WTC11 (cell line): ENCODE measurements at regions not wholly inside any gene's neighbourhood (a gene's known extent, or its start where the extent isn't known, plus 50 kb on each side); places are given as distances from the start of the nearest gene placed in this dataset.

Experiments
- ATAC-seq: fragments of 200-7000 bp; cut with Tn5 transposase; 2 replicates; pipeline ENCODE4 v1.10.0; 2021; ENCODE audit warnings: mild to moderate bottlenecking, moderate library complexity
- CTCF ChIA-PET: fragments of 300-600 bp; sonication (Branson Sonifier 250); formaldehyde crosslinking; loops from one replicate; lab custom pipeline; 2021; ENCODE audit warnings: antibody characterized with exemption; lab: Charles Lee
- POLR2A ChIA-PET: fragments of 350-600 bp; sonication (Branson Sonifier 250); formaldehyde crosslinking; loops from one replicate; lab custom pipeline; 2021; ENCODE audit warnings: antibody characterized with exemption; lab: Charles Lee
- DNase-seq: peaks from one replicate; pipeline ENCODE4 v3.0.0; 2021; ENCODE audit warnings: low spot score
- H3K27ac Mint-ChIP-seq: 2 replicates; pipeline ENCODE4 v1.8.0; 2021; ENCODE audit warnings: mixed read lengths
- H3K27me3 Mint-ChIP-seq: 2 replicates; pipeline ENCODE4 v1.8.0; 2021; ENCODE audit warnings: low read depth, mild to moderate bottlenecking, moderate library complexity, mixed read lengths
- H3K36me3 Mint-ChIP-seq: 2 replicates; pipeline ENCODE4 v1.8.0; 2021; ENCODE audit warnings: mixed read lengths
- H3K4me1 Mint-ChIP-seq: 2 replicates; pipeline ENCODE4 v1.8.0; 2022; ENCODE audit warnings: mixed read lengths
- H3K4me3 Mint-ChIP-seq: 2 replicates; pipeline ENCODE4 v1.8.0; 2021; ENCODE audit warnings: mild to moderate bottlenecking, moderate library complexity, mixed read lengths
- H3K9me3 Mint-ChIP-seq: 2 replicates; pipeline ENCODE4 v1.8.0; 2021; ENCODE audit warnings: mixed read lengths
- ELF4 ChIP-seq: sonication (generic); formaldehyde crosslinking; IDR thresholded peaks from 2 replicates; pipeline ENCODE4 v1.8.1; 2022; ENCODE audit warnings: low read depth, mild to moderate bottlenecking, moderate library complexity, missing genetic modification reagents
- ETV6 ChIP-seq: sonication (generic); formaldehyde crosslinking; IDR thresholded peaks from 2 replicates; pipeline ENCODE4 v1.8.1; 2022; ENCODE audit warnings: mild to moderate bottlenecking, missing genetic modification reagents
- FOXP1 ChIP-seq: sonication (generic); formaldehyde crosslinking; IDR thresholded peaks from 2 replicates; pipeline ENCODE4 v1.8.0; 2022; ENCODE audit warnings: missing genetic modification reagents, mild to moderate bottlenecking, moderate library complexity, borderline replicate concordance
- GRHL2 ChIP-seq: fragments of 250-450 bp; sonication (Bioruptor Pico); IDR thresholded peaks from 2 replicates; pipeline ENCODE4 v1.8.0; 2022; ENCODE audit warnings: mild to moderate bottlenecking, moderate library complexity; ENCODE audit not compliant: insufficient replicate concordance, severe bottlenecking
- GTF2I ChIP-seq: fragments of 250-450 bp; sonication (Bioruptor Pico); conservative IDR thresholded peaks from 2 replicates; pipeline ENCODE4 v1.4.0; 2021; ENCODE audit warnings: mild to moderate bottlenecking
- KAT7 ChIP-seq: sonication (generic); formaldehyde crosslinking; IDR thresholded peaks from 2 replicates; pipeline ENCODE4 v1.8.1; 2023; ENCODE audit warnings: missing genetic modification reagents, mild to moderate bottlenecking, borderline replicate concordance
- NFATC4 ChIP-seq: fragments of 250-450 bp; sonication (Bioruptor Pico); IDR thresholded peaks from 2 replicates; pipeline ENCODE4 v1.9.0; 2021; ENCODE audit warnings: mild to moderate bottlenecking
- NFE2L1 ChIP-seq: sonication (generic); formaldehyde crosslinking; IDR thresholded peaks from 2 replicates; pipeline ENCODE4 v1.8.1; 2023; ENCODE audit warnings: missing genetic modification reagents
- OVOL2 ChIP-seq: fragments of 250-450 bp; sonication (Bioruptor Pico); IDR thresholded peaks from 2 replicates; pipeline ENCODE4 v1.9.0; 2021; ENCODE audit warnings: mild to moderate bottlenecking, borderline replicate concordance
- RELA ChIP-seq: sonication (generic); formaldehyde crosslinking; IDR thresholded peaks from 2 replicates; pipeline ENCODE4 v1.8.1; 2022; ENCODE audit warnings: missing genetic modification reagents, mild to moderate bottlenecking, borderline replicate concordance
- RORB ChIP-seq: fragments of 250-450 bp; sonication (Bioruptor Pico); IDR thresholded peaks from 2 replicates; pipeline ENCODE4 v1.9.0; 2021; ENCODE audit warnings: mild to moderate bottlenecking
- SMAD3 ChIP-seq: sonication (generic); formaldehyde crosslinking; IDR thresholded peaks from 2 replicates; pipeline ENCODE4 v1.8.0; 2022; ENCODE audit warnings: missing genetic modification reagents, mild to moderate bottlenecking, borderline replicate concordance
- TEAD4 ChIP-seq: sonication (generic); formaldehyde crosslinking; IDR thresholded peaks from 2 replicates; pipeline ENCODE4 v1.8.0; 2022; ENCODE audit warnings: mild to moderate bottlenecking, missing genetic modification reagents
- ZNF121 ChIP-seq: sonication (generic); formaldehyde crosslinking; IDR thresholded peaks from 2 replicates; pipeline ENCODE4 v1.8.0; 2023; ENCODE audit warnings: missing genetic modification reagents
- ZNF396 ChIP-seq: fragments of 250-450 bp; sonication (Bioruptor Pico); IDR thresholded peaks from 2 replicates; pipeline ENCODE4 v1.8.0; 2021; ENCODE audit warnings: mild to moderate bottlenecking, moderate library complexity, borderline replicate concordance
- TF ChIP-seq, protein P1 (sequence below): sonication (generic); formaldehyde crosslinking; IDR thresholded peaks from 2 replicates; pipeline ENCODE4 v1.8.1; 2023; ENCODE audit warnings: mild to moderate bottlenecking, missing genetic modification reagents
- TF ChIP-seq, protein P2 (sequence below): sonication (generic); formaldehyde crosslinking; IDR thresholded peaks from 2 replicates; pipeline ENCODE4 v1.8.1; 2022; ENCODE audit warnings: mild to moderate bottlenecking, moderate library complexity, missing genetic modification reagents
- TF ChIP-seq, protein P3 (sequence below): sonication (generic); formaldehyde crosslinking; IDR thresholded peaks from 2 replicates; pipeline ENCODE4 v1.8.0; 2023; ENCODE audit warnings: missing genetic modification reagents
- TF ChIP-seq, protein P4 (sequence below): sonication (generic); formaldehyde crosslinking; IDR thresholded peaks from 2 replicates; pipeline ENCODE4 v1.8.0; 2023; ENCODE audit warnings: mild to moderate bottlenecking, missing genetic modification reagents
- TF ChIP-seq, protein P5 (sequence below): fragments of 250-450 bp; sonication (Bioruptor Pico); IDR thresholded peaks from 2 replicates; pipeline ENCODE4 v1.9.0; 2021; ENCODE audit warnings: mild to moderate bottlenecking
- TF ChIP-seq, protein P6 (sequence below): sonication (generic); formaldehyde crosslinking; IDR thresholded peaks from 2 replicates; pipeline ENCODE4 v1.8.0; 2022; ENCODE audit warnings: mild to moderate bottlenecking, missing genetic modification reagents
- TF ChIP-seq, protein P7 (sequence below): sonication (generic); formaldehyde crosslinking; IDR thresholded peaks from 2 replicates; pipeline ENCODE4 v1.8.0; 2022; ENCODE audit warnings: mild to moderate bottlenecking, missing genetic modification reagents

DNA sequence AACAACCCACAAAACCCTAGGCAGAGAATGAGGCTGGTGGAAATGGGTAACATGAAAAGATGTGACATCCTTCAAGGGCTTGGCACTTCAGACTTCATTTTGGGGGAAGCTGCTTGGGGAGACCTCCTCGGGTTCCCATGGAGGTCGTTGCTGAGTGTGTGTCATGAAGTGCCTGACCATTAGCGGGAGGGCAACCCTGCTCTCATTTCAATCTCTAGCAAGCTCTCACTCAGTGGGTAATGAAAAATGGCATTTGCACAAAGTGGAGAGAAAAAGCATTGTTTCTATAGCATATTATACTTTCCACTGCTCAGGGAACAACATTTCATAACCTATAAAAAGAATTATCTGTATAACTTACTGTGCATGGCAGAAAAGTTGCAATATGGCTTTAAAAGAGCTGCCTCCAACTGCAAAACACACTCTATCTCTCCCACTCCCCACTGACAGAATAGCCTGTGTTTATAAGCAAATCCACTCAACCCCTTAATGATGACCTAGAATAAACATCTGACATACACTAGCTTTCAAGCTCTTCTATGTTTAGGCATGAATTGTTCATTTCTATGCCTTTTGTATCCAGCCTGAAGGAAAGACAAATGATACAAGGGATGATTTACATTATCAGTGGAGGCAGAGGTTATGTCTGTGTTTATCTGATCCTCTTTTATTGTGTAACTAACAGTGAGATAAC lies 357.2 kb downstream of the ZSWIM6 start:
- Mint-ChIP-seq H3K4me3 (no peak overlapping the region), H3K4me1 (peaks cover 13% of the 10 kb centered on the region), H3K27ac (no peak overlapping the region), H3K36me3 (no peaks in the 10 kb centered on the region), H3K9me3 (peaks cover 19% of the 10 kb centered on the region), H3K27me3 (peaks cover 51% of the 10 kb centered on the region)
- ATAC-seq (no peak), DNase-seq (no peak)
- POLR2A ChIA-PET = no interaction called here
- CTCF ChIA-PET = no interaction called here
- TF ChIP-seq, protein P1, sequence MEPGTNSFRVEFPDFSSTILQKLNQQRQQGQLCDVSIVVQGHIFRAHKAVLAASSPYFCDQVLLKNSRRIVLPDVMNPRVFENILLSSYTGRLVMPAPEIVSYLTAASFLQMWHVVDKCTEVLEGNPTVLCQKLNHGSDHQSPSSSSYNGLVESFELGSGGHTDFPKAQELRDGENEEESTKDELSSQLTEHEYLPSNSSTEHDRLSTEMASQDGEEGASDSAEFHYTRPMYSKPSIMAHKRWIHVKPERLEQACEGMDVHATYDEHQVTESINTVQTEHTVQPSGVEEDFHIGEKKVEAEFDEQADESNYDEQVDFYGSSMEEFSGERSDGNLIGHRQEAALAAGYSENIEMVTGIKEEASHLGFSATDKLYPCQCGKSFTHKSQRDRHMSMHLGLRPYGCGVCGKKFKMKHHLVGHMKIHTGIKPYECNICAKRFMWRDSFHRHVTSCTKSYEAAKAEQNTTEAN (CRISPR knock-in tag) = no peak
- TF ChIP-seq, protein P2, sequence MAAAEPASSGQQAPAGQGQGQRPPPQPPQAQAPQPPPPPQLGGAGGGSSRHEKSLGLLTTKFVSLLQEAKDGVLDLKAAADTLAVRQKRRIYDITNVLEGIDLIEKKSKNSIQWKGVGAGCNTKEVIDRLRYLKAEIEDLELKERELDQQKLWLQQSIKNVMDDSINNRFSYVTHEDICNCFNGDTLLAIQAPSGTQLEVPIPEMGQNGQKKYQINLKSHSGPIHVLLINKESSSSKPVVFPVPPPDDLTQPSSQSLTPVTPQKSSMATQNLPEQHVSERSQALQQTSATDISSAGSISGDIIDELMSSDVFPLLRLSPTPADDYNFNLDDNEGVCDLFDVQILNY (CRISPR knock-in tag) = no peak
- no peak for TF ChIP-seq ELF4 (CRISPR knock-in tag)
- TF ChIP-seq SMAD3 = no peak
- no peak for TF ChIP-seq RORB (CRISPR knock-in tag)
- TF ChIP-seq TEAD4 = no peak

DNA sequence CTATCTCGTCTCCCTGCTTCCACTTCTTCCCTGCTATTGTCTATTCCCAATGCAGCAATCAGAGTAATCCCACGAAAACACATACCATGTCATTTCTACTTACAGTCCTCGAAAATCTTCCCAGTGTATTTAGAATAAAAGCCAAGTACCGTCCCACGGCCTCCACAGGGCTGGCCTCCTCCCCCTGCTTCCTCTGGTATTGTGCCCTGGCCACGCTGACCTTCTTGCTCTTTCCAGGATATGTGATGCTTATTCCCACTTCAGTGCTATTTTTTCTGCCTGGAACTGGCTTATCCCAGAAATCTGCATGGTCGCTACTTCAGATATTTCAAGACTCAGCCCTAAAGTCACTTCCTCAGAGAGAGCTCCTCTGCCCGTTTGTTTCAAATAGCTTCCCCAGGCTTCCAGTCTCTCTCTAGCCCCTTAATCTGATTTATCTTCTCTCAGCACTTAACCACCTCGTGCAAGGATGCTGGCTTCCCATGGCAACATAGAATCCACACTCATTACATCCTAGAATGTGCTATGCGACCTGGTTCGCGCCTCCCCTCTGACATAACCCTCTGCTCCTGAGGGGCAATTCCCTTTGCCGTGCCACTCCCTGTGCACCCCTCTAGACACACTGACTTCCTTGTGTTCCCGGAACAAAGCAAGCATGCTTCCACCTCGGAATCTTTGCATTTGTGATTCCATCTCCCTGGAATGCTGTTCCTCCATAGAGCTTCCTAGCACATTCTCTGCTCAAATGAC lies 365.9 kb downstream of the ZSWIM6 start:
- H3K4me1 Mint-ChIP-seq = peaks cover 6% of the 10 kb centered on the region
- ChIA-PET POLR2A (no interaction called here), CTCF (interaction anchor here (1.1 to 2.1 kb wide), 2 partner anchors 71 to 445 kb away, joined by 3 to 9 read pairs; no protein-coding TSS in a partner anchor)
- no peaks in the 10 kb centered on the region for H3K36me3 Mint-ChIP-seq
- DNase-seq (no peak), ATAC-seq (peak; percentile 24; the same call in 1 of the 2 replicates)
- H3K27ac Mint-ChIP-seq = no peak overlapping the region
- H3K27me3 Mint-ChIP-seq = no peaks in the 10 kb centered on the region; the same call in 1 of the 2 replicates
- no peak overlapping the region for H3K4me3 Mint-ChIP-seq
- H3K9me3 Mint-ChIP-seq = peaks cover 7% of the 10 kb centered on the region
- TF ChIP-seq, protein P3, sequence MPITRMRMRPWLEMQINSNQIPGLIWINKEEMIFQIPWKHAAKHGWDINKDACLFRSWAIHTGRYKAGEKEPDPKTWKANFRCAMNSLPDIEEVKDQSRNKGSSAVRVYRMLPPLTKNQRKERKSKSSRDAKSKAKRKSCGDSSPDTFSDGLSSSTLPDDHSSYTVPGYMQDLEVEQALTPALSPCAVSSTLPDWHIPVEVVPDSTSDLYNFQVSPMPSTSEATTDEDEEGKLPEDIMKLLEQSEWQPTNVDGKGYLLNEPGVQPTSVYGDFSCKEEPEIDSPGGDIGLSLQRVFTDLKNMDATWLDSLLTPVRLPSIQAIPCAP = no peak
- no peak for TF ChIP-seq NFATC4
- no peak for TF ChIP-seq ZNF121 (CRISPR knock-in tag)
- no peak for TF ChIP-seq GRHL2 (CRISPR knock-in tag)
- no peak for TF ChIP-seq FOXP1 (CRISPR knock-in tag)
- TF ChIP-seq ELF4 (CRISPR knock-in tag) = no peak
- no peak for TF ChIP-seq ZNF396 (CRISPR knock-in tag)
- no peak for TF ChIP-seq GTF2I (CRISPR knock-in tag)
- TF ChIP-seq, protein P4, sequence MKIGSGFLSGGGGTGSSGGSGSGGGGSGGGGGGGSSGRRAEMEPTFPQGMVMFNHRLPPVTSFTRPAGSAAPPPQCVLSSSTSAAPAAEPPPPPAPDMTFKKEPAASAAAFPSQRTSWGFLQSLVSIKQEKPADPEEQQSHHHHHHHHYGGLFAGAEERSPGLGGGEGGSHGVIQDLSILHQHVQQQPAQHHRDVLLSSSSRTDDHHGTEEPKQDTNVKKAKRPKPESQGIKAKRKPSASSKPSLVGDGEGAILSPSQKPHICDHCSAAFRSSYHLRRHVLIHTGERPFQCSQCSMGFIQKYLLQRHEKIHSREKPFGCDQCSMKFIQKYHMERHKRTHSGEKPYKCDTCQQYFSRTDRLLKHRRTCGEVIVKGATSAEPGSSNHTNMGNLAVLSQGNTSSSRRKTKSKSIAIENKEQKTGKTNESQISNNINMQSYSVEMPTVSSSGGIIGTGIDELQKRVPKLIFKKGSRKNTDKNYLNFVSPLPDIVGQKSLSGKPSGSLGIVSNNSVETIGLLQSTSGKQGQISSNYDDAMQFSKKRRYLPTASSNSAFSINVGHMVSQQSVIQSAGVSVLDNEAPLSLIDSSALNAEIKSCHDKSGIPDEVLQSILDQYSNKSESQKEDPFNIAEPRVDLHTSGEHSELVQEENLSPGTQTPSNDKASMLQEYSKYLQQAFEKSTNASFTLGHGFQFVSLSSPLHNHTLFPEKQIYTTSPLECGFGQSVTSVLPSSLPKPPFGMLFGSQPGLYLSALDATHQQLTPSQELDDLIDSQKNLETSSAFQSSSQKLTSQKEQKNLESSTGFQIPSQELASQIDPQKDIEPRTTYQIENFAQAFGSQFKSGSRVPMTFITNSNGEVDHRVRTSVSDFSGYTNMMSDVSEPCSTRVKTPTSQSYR (CRISPR knock-in tag) = no peak
- TF ChIP-seq RELA = no peak
- TF ChIP-seq, protein P5, sequence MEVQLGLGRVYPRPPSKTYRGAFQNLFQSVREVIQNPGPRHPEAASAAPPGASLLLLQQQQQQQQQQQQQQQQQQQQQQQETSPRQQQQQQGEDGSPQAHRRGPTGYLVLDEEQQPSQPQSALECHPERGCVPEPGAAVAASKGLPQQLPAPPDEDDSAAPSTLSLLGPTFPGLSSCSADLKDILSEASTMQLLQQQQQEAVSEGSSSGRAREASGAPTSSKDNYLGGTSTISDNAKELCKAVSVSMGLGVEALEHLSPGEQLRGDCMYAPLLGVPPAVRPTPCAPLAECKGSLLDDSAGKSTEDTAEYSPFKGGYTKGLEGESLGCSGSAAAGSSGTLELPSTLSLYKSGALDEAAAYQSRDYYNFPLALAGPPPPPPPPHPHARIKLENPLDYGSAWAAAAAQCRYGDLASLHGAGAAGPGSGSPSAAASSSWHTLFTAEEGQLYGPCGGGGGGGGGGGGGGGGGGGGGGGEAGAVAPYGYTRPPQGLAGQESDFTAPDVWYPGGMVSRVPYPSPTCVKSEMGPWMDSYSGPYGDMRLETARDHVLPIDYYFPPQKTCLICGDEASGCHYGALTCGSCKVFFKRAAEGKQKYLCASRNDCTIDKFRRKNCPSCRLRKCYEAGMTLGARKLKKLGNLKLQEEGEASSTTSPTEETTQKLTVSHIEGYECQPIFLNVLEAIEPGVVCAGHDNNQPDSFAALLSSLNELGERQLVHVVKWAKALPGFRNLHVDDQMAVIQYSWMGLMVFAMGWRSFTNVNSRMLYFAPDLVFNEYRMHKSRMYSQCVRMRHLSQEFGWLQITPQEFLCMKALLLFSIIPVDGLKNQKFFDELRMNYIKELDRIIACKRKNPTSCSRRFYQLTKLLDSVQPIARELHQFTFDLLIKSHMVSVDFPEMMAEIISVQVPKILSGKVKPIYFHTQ (CRISPR knock-in tag) = no peak
- TF ChIP-seq TEAD4 = no peak
- TF ChIP-seq, protein P6, sequence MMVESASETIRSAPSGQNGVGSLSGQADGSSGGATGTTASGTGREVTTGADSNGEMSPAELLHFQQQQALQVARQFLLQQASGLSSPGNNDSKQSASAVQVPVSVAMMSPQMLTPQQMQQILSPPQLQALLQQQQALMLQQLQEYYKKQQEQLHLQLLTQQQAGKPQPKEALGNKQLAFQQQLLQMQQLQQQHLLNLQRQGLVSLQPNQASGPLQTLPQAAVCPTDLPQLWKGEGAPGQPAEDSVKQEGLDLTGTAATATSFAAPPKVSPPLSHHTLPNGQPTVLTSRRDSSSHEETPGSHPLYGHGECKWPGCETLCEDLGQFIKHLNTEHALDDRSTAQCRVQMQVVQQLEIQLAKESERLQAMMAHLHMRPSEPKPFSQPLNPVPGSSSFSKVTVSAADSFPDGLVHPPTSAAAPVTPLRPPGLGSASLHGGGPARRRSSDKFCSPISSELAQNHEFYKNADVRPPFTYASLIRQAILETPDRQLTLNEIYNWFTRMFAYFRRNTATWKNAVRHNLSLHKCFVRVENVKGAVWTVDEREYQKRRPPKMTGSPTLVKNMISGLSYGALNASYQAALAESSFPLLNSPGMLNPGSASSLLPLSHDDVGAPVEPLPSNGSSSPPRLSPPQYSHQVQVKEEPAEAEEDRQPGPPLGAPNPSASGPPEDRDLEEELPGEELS (CRISPR knock-in tag) = no peak
- no peak for TF ChIP-seq OVOL2 (CRISPR knock-in tag)
- TF ChIP-seq NFE2L1 (CRISPR knock-in tag) = no peak
- TF ChIP-seq, protein P7, sequence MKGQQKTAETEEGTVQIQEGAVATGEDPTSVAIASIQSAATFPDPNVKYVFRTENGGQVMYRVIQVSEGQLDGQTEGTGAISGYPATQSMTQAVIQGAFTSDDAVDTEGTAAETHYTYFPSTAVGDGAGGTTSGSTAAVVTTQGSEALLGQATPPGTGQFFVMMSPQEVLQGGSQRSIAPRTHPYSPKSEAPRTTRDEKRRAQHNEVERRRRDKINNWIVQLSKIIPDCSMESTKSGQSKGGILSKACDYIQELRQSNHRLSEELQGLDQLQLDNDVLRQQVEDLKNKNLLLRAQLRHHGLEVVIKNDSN (CRISPR knock-in tag) = no peak
- no peak for TF ChIP-seq ETV6
- no peak for TF ChIP-seq KAT7
